ENCODE measurements at regions not wholly inside any gene's neighbourhood (a gene's known extent, or its start where the extent isn't known, plus 50 kb on each side); places are given as distances from the start of the nearest gene placed in this dataset.
A peak's percentile ranks its signal among the peaks of the same experiment; 100 is the strongest.

- DNase-seq = no peak
- in situ Hi-C loops (cut with MboI; ENCODE audit: low pct_unique_long_range_greater_than_20kb, low sequenced_read_pairs) = no loop called here
Measured at GRCh38 chr15:61748529-61748928, 311.7 kb downstream of the VPS13C start.

DNA sequence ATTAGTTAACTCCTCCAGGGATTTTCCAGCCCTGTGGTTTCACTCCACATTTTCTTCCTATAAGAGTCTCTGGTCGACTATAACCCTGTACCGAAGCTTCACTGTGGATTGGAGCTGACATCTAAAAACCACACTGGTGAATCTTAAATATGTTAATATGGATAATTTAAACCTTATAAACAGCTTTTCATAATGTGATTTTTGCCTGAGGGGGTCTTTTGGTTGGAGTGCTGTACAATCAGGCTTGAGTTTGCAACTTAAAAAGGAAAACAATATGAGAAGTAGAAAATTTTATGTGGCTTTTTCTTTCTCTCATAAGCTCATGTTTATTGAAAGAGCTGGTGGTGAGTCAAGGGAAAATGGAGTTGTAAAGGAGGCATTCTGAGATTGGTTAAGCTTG is 313.7 kb downstream of the VPS13C start:
- no peak for DNase-seq
- in situ Hi-C loops (cut with MboI; ENCODE audit: low pct_unique_long_range_greater_than_20kb, low sequenced_read_pairs) = no loop called here

DNA sequence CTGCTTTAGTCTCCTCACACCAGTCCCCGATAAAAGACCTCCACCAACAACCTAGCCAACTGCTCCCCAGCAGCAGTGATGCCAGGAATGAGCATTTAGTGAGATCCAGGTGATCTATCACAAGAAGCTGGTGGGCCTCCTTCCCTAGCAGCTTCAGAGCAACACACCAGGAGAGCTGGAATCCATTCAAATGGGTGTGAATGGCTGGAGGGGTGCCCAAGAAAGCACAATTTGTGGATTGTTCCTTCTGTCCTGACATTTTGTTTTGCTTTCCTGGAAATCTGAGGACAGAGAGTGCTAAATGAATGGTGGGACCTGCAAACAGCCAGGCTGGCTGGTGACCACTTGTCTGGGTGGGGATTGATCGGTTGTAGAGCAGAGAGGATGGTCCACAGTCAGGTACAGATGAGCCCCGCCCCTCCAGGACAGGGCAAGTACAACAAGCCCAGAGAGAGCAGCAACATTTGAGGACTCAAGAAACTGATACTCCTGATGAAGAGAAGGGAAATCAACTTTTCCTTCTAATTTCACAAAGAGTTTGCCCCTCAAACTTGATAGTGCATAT is 316.8 kb downstream of the VPS13C start:
- DNase-seq = no peak
- in situ Hi-C loops (cut with MboI; ENCODE audit: low pct_unique_long_range_greater_than_20kb, low sequenced_read_pairs) = no loop called here

GRCh38 chr15:61742591-61742990 is 317.7 kb downstream of the VPS13C start:
- no peak for DNase-seq
- in situ Hi-C loops (cut with MboI; ENCODE audit: low pct_unique_long_range_greater_than_20kb, low sequenced_read_pairs) = no loop called here

- DNase-seq = peak; percentile 12
- in situ Hi-C loops (cut with MboI; ENCODE audit: low pct_unique_long_range_greater_than_20kb, low sequenced_read_pairs) = no loop called here
Measured at GRCh38 chr15:61736790-61737189, 323.5 kb downstream of the VPS13C start.

DNA sequence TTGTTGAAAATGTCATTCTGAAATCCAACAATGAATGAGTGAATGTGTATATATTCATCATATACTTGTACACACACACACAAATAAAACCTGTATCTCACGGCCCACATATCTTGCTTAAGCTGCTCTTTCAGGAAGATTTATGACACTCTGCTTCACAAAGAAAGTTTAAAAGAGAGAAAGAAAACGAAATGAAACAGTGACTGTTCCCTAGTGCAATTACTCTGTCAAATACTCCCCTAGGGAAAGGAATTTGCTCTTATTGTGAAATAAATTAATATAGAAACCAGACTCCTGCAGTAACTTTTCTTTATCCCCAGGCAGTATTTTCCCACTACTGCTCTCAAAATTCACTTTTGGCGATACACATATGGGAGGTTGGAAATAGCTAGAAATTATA is 329.1 kb downstream of the VPS13C start:
- in situ Hi-C loops (cut with MboI; ENCODE audit: low pct_unique_long_range_greater_than_20kb, low sequenced_read_pairs) = no loop called here

GRCh38 chr15:61729646-61730045 is 330.6 kb downstream of the VPS13C start:
- in situ Hi-C loops (cut with MboI; ENCODE audit: low pct_unique_long_range_greater_than_20kb, low sequenced_read_pairs) = no loop called here
- no peak for DNase-seq

More for the DNA sequence above, 329.1 kb downstream of the VPS13C start:
- no peak for DNase-seq

DNA sequence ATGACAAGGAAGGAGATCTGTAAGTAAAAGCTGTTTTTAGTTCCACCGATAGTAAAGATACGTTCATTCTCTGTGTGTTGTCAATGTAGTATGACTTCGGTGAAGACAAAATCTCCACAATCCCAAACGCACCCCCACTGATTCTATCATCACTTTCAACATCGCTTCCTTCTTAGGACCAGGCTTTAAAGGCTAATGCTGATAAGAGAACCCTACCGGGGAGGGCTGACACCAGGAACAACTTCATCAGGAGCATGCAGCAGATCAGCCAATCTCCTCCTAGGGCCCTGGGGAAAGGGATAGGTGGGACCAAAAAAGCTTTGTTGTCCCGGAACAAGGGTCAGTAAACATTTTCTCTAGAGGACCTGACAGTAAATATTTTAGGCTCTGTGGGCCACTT is 334.1 kb downstream of the VPS13C start:
- in situ Hi-C loops (cut with MboI; ENCODE audit: low pct_unique_long_range_greater_than_20kb, low sequenced_read_pairs) = no loop called here
- DNase-seq = no peak

DNA sequence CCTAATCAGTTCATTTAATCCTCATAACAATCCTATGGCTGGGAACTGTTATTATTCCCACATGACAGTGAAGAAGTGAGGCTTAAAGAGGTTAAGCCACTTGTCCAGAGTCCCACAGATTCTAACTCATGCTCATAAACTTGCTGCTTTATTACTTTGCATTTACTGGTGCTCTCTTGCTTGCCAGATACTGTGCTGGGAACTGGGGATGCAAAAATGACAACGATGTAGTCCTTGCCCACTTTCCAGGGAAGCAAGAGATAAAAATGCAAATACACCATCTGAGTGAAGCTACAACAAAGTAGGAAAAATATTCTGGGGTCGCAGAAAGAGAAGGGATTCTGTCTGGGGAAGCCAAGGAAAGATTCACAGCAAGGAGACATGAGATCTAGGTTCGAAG is 335.0 kb downstream of the VPS13C start:
- in situ Hi-C loops (cut with MboI; ENCODE audit: low pct_unique_long_range_greater_than_20kb, low sequenced_read_pairs) = no loop called here
- DNase-seq = no peak

DNA sequence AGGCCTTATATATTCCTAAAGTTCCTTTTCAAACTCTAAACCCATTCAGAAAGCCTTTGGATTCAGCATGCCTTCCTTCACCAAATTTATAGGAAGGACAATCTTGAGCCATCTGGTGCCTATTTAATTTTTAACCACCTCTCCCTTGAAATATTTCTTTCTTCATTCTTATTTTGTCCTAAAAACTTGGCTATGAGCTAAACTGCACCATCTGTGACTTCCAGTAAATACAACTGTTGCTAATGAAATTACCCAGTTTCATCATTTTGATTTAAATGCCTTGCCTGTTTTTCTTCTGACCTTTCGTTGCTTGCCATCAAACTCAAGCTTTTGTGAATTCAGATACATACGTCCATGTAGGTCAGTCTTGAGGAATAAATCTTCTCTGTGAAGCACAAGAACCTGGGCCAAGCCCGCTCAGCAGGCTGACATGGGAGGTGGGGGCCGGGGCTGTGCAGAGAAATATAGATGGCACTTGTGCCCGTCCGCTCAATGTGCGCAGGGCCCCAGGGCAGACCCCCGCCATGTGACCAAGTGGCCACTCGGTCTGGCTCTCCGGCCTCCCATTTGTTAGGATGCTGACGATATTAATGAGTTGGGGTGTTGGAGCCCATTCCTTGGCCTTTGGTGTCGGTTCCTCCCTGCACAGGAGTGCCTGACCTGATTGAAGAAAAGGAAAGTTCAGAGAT is 335.9 kb downstream of the VPS13C start:
- DNase-seq = no peak
- in situ Hi-C loops (cut with MboI; ENCODE audit: low pct_unique_long_range_greater_than_20kb, low sequenced_read_pairs) = no loop called here

DNA sequence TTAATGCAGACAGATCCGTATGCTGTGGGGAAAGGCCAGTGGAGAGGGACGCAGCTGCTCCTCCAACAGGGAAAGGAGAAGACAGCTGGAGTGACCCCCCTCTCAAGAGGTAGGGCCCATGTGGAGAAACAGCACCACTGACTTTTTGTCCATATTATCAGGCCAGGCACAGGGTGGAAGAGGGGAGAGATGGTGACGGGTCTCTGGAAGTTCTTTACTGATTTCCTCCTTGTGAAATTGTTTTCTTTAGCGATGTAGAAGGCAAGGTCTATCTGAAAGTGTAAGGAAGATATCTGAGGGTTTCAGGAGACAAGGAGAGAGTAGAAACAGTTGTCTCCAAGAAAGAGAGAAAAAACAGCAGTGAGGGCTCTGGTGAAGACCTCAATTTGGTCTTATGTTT is 338.8 kb downstream of the VPS13C start:
- no peak for DNase-seq
- in situ Hi-C loops (cut with MboI; ENCODE audit: low pct_unique_long_range_greater_than_20kb, low sequenced_read_pairs) = no loop called here

DNA sequence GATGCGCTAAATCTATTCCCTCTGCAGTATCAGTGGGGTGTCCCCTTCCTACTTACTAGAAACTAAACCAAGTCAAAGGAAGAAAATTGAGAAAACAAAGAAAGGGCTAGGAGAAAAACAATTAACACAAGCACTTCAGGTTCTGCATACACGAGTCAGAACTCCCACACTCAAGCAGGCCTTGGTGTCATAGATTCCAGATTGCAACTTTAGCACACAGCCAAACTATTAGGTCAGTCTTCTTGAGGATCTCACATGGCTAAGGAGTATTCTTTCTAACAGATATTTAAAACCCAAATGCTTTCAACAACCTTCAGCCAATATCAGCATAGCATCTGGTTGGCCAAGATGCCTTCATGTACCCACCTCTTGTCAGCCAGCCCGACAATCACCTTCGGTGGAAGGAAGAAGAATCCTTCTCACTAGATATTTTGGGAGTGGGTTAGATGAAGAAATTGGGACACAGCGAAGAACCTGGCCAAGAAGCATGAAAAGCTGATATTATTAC is 340.0 kb downstream of the VPS13C start:
- in situ Hi-C loops (cut with MboI; ENCODE audit: low pct_unique_long_range_greater_than_20kb, low sequenced_read_pairs) = no loop called here
- DNase-seq = no peak

GRCh38 chr15:61715082-61715481 is 345.2 kb downstream of the VPS13C start:
- DNase-seq = no peak
- in situ Hi-C loops (cut with MboI; ENCODE audit: low pct_unique_long_range_greater_than_20kb, low sequenced_read_pairs) = no loop called here

DNA sequence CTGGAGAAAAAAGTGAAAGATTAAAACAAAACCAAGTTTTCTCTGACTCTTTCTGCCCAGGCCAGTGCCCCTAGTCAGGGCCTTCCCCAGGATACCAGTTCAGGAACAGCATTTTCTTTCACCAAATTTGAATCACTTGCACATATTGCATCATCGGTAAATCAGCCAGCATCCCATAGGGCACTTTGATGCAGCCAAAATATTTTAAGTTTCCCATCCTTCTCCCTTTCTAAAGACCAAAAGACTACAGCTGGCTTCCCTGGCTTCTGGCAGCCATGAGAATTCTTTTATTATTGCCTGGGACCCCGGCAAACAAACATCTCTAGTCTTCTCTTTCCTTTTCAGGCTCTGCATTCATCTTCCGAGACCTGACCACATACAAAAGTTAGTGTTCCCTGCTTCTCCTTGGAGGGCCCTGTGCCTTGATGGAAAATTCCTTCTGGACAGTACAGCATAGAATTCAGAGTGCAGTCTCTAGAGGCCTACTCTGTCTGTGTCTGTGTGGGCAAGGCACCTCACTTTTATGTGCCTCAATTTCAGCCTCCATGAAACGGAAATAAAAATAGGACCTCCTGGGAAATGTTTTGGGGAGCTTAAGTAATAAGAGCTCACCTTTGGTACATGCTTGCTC is 348.0 kb downstream of the VPS13C start:
- in situ Hi-C loops (cut with MboI; ENCODE audit: low pct_unique_long_range_greater_than_20kb, low sequenced_read_pairs) = no loop called here
- DNase-seq = no peak

DNA sequence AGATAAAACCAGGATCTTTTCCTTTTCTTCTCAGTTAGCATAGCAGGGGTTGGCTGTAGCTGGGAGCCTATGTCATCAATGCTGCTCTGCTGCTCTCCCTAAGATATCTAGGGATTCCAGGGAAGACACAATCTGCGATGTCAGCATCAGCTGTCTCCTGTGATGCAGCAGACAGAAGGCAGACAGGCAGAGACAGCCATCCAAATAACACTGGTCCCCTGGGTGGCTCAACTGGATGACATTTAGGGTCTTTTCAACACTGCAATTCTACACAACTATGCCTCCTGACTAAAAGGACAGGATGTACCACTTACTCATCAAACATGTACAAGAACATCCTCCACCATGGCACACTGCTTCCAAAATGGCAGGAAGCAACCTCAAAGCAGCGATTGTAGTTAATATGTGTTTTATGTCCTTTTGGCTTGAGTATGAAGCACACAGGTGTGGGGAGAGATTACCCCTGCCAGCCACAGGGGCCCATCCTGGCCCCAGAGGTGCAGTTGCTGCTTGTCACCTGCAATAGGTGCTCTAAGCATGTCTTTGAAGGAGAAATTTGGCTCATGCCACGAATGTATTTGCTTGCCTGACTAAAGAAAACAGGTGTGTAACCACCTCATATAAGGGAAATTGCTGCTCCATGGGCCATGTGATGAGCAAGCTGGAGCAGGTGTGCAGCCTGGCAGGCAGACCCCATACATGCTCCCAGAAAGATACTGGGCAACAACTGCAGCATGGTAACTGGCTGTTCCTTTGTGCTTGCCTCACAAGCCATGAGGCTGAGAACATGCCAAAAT is 357.8 kb downstream of the VPS13C start:
- in situ Hi-C loops (cut with MboI; ENCODE audit: low pct_unique_long_range_greater_than_20kb, low sequenced_read_pairs) = no loop called here
- DNase-seq = no peak

DNA sequence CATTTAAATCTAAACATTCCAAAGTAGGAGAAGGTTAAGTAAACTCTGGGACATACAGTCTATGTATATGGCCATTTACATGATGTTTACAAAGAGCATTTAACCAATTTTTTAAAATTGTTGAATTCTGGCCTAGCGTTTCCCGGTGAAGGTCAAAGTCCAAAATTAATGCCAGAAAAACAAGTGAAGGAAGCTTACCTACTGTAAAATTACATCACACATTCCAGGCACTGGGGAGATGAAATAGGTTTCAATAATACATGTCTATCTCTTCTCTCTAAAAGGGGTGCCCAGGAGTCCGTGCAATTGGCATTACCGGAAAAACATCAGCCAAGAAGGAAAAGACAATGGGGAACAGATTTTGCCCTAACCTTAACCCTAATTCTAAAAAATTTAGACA is 358.8 kb downstream of the VPS13C start:
- DNase-seq = no peak
- in situ Hi-C loops (cut with MboI; ENCODE audit: low pct_unique_long_range_greater_than_20kb, low sequenced_read_pairs) = no loop called here

GRCh38 chr15:61700803-61701202 is 359.4 kb downstream of the VPS13C start:
- no peak for DNase-seq
- in situ Hi-C loops (cut with MboI; ENCODE audit: low pct_unique_long_range_greater_than_20kb, low sequenced_read_pairs) = no loop called here

GRCh38 chr15:61697796-61698195 is 362.5 kb downstream of the VPS13C start:
- in situ Hi-C loops (cut with MboI; ENCODE audit: low pct_unique_long_range_greater_than_20kb, low sequenced_read_pairs) = no loop called here
- no peak for DNase-seq

GRCh38 chr15:61689067-61689466 is 371.2 kb downstream of the VPS13C start:
- in situ Hi-C loops (cut with MboI; ENCODE audit: low pct_unique_long_range_greater_than_20kb, low sequenced_read_pairs) = no loop called here
- DNase-seq = no peak

- in situ Hi-C loops (cut with MboI; ENCODE audit: low pct_unique_long_range_greater_than_20kb, low sequenced_read_pairs) = no loop called here
- no peak for DNase-seq
Measured at GRCh38 chr15:61687651-61688050, 372.6 kb downstream of the VPS13C start.

Data from KBM-7 (cell line).